ENCODE measurements at regions not wholly inside any gene's neighbourhood (a gene's known extent, or its start where the extent isn't known, plus 50 kb on each side); places are given as distances from the start of the nearest gene placed in this dataset.

- in situ Hi-C loops (cut with HindIII; ENCODE audit: low sequenced_read_pairs): no loop called here
- no peak for TF ChIP-seq CTCF (IDR thresholded peaks at IDR 0.05; ENCODE audit: low read depth, low read length, missing control alignments)
- H3K4me3 ChIP-seq (ENCODE audit: low read depth, low read length): no peak overlapping the region
- no peak for DNase-seq (ENCODE audit: low read depth)
These were observed 94.3 kb downstream of the NHLRC3 start for GRCh38 chr13:39132286-39133230.

GRCh38 chr13:39133781-39134180 lies 95.5 kb downstream of the NHLRC3 start:
- DNase-seq (ENCODE audit: low read depth): no peak
- no peak for TF ChIP-seq CTCF (IDR thresholded peaks at IDR 0.05; ENCODE audit: low read depth, low read length, missing control alignments)
- H3K4me3 ChIP-seq (ENCODE audit: low read depth, low read length): no peak overlapping the region
- in situ Hi-C loops (cut with HindIII; ENCODE audit: low sequenced_read_pairs): no loop called here

DNA sequence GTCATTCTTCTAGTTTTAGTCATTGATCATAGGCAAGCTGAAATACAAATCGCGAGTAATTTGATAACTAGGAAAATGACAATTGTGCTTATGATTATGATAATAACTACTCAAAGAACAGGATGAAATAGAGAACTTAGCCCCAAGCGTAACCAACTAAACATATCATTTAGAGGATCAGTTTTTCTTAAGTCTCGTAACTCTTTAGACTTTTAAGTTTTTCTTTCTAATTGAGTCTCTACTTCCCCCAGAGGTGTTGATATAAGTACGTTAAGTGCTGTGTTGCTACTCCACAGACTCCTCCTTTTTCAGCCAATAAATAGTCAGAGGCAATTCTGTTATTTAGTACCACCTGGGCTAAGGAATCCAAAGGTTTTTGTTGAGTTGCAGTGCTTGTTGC lies 96.3 kb downstream of the NHLRC3 start:
- no peak overlapping the region for H3K4me3 ChIP-seq (ENCODE audit: low read depth, low read length)
- in situ Hi-C loops (cut with HindIII; ENCODE audit: low sequenced_read_pairs): no loop called here
- TF ChIP-seq CTCF (IDR thresholded peaks at IDR 0.05; ENCODE audit: low read depth, low read length, missing control alignments): no peak
- DNase-seq (ENCODE audit: low read depth): no peak

DNA sequence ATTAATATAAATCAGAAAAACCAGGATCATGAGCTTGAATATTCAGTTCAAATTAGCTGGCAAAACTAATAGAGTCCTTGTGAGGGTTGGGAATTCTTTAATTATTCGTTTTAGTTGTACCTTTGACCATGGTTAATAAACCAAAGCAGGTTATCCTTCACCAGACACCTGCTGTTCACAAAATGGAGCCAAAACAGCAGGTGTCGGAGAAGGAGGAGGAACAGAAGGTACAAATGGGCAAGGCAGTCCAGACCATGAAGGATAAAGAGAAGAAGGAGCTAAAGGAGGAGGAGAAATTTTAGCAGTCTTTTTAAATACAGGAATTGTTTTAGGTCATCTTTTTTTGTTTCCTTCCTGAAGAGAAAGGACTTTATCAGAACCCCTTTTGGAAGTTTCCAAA lies 106.1 kb downstream of the NHLRC3 start:
- in situ Hi-C loops (cut with HindIII; ENCODE audit: low sequenced_read_pairs): no loop called here
- no peak for TF ChIP-seq CTCF (IDR thresholded peaks at IDR 0.05; ENCODE audit: low read depth, low read length, missing control alignments)
- H3K4me3 ChIP-seq (ENCODE audit: low read depth, low read length): no peak overlapping the region
- no peak for DNase-seq (ENCODE audit: low read depth)

GRCh38 chr13:39144941-39145533 lies 106.8 kb downstream of the NHLRC3 start:
- peak; percentile 86 for TF ChIP-seq CTCF (IDR thresholded peaks at IDR 0.05; ENCODE audit: low read depth, low read length, missing control alignments)
- in situ Hi-C loops (cut with HindIII; ENCODE audit: low sequenced_read_pairs): no loop called here

GRCh38 chr13:39148513-39148961 lies 110.3 kb downstream of the NHLRC3 start:
- no peak for TF ChIP-seq CTCF (IDR thresholded peaks at IDR 0.05; ENCODE audit: low read depth, low read length, missing control alignments)
- in situ Hi-C loops (cut with HindIII; ENCODE audit: low sequenced_read_pairs): no loop called here
- no peak overlapping the region for H3K4me3 ChIP-seq (ENCODE audit: low read depth, low read length)
- peak; percentile 94 for DNase-seq (ENCODE audit: low read depth)

More at GRCh38 chr13:39144941-39145533, 106.8 kb downstream of the NHLRC3 start:
- H3K4me3 ChIP-seq (ENCODE audit: low read depth, low read length): no peak overlapping the region
- peak; percentile 62 for DNase-seq (ENCODE audit: low read depth)
